ENCODE measurements at regions not wholly inside any gene's neighbourhood (a gene's known extent, or its start where the extent isn't known, plus 50 kb on each side); places are given as distances from the start of the nearest gene placed in this dataset.

DNA sequence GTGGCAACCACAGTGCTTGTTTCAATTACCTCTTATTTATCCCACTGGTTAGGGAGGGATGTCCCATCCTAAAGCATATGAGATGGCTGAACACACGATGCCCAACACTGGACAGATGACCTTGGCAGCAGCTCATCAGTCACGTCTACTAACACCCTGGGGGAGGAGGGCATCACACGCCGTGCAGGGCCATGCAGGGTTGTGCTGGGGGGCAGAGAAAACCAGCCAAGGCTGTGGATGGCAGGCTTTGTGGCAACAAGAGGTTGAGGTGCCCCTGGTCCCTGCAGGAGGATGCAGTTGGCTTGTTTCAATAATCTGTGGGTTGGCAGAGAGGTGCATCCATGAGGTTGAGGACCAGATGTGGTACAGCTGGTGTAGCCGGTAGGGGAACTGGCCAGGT lies 293.7 kb upstream of the SULF2 start:
- TF ChIP-seq, protein P1, sequence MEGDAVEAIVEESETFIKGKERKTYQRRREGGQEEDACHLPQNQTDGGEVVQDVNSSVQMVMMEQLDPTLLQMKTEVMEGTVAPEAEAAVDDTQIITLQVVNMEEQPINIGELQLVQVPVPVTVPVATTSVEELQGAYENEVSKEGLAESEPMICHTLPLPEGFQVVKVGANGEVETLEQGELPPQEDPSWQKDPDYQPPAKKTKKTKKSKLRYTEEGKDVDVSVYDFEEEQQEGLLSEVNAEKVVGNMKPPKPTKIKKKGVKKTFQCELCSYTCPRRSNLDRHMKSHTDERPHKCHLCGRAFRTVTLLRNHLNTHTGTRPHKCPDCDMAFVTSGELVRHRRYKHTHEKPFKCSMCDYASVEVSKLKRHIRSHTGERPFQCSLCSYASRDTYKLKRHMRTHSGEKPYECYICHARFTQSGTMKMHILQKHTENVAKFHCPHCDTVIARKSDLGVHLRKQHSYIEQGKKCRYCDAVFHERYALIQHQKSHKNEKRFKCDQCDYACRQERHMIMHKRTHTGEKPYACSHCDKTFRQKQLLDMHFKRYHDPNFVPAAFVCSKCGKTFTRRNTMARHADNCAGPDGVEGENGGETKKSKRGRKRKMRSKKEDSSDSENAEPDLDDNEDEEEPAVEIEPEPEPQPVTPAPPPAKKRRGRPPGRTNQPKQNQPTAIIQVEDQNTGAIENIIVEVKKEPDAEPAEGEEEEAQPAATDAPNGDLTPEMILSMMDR (conservative IDR thresholded peaks at IDR 0.05; ENCODE audit: low read depth, low read length), result no peak
- TF ChIP-seq EZH2 (IDR thresholded peaks at IDR 0.05; ENCODE audit: borderline replicate concordance, low read depth, low read length, poor library complexity, severe bottlenecking), result no peak

Measured in A673 (cell line).